ENCODE measurements at regions not wholly inside any gene's neighbourhood (a gene's known extent, or its start where the extent isn't known, plus 50 kb on each side); places are given as distances from the start of the nearest gene placed in this dataset.

GRCh38 chr21:20083925-20084324, 914.3 kb upstream of the NCAM2 start:
- no peak for ATAC-seq
- CTCF ChIA-PET: no interaction called here
- Mint-ChIP-seq H3K4me1 (ENCODE audit: low read depth) (no peaks in the 10 kb centered on the region), H3K4me3 (no peak overlapping the region), H3K36me3 (ENCODE audit: low read depth) (no peaks in the 10 kb centered on the region), H3K27ac (no peak overlapping the region), H3K9me3 (peaks cover 13% of the 10 kb centered on the region), H3K27me3 (no peaks in the 10 kb centered on the region)
- intact Hi-C loops (cut with micrococcal nuclease): no loop called here
- POLR2A ChIA-PET: no interaction called here
- no peak for DNase-seq
- no peak for TF ChIP-seq CTCF (IDR thresholded peaks at IDR 0.05)

GRCh38 chr21:20086508-20086907, 911.7 kb upstream of the NCAM2 start:
- no peak for TF ChIP-seq CTCF (IDR thresholded peaks at IDR 0.05)
- Mint-ChIP-seq H3K4me3 (no peak overlapping the region), H3K36me3 (ENCODE audit: low read depth) (no peaks in the 10 kb centered on the region), H3K4me1 (ENCODE audit: low read depth) (no peaks in the 10 kb centered on the region), H3K27me3 (no peaks in the 10 kb centered on the region), H3K27ac (no peak overlapping the region), H3K9me3 (peaks cover 13% of the 10 kb centered on the region)
- CTCF ChIA-PET: no interaction called here
- POLR2A ChIA-PET: no interaction called here
- intact Hi-C loops (cut with micrococcal nuclease): no loop called here
- no peak for DNase-seq
- ATAC-seq: no peak

GRCh38 chr21:20106368-20106767, 891.8 kb upstream of the NCAM2 start:
- Mint-ChIP-seq H3K27me3 (no peaks in the 10 kb centered on the region), H3K4me3 (no peak overlapping the region), H3K4me1 (ENCODE audit: low read depth) (no peaks in the 10 kb centered on the region), H3K9me3 (peaks cover 8% of the 10 kb centered on the region), H3K27ac (no peak overlapping the region), H3K36me3 (ENCODE audit: low read depth) (no peaks in the 10 kb centered on the region)
- CTCF ChIA-PET: no interaction called here
- TF ChIP-seq CTCF (IDR thresholded peaks at IDR 0.05): no peak
- ATAC-seq (no peak), DNase-seq (no peak)
- POLR2A ChIA-PET: no interaction called here
- intact Hi-C loops (cut with micrococcal nuclease): no loop called here

GRCh38 chr21:20108016-20108415, 890.2 kb upstream of the NCAM2 start:
- TF ChIP-seq CTCF (IDR thresholded peaks at IDR 0.05): no peak
- Mint-ChIP-seq H3K4me1 (ENCODE audit: low read depth) (no peaks in the 10 kb centered on the region), H3K36me3 (ENCODE audit: low read depth) (no peaks in the 10 kb centered on the region), H3K27ac (no peak overlapping the region), H3K27me3 (no peaks in the 10 kb centered on the region), H3K9me3 (peaks cover 13% of the 10 kb centered on the region), H3K4me3 (no peak overlapping the region)
- DNase-seq (no peak), ATAC-seq (no peak)
- POLR2A ChIA-PET: no interaction called here
- CTCF ChIA-PET: no interaction called here
- intact Hi-C loops (cut with micrococcal nuclease): no loop called here

- DNase-seq (no peak), ATAC-seq (no peak)
- no peaks in the 10 kb centered on the region for H3K36me3 Mint-ChIP-seq (ENCODE audit: low read depth)
- no peaks in the 10 kb centered on the region for H3K27me3 Mint-ChIP-seq
- H3K4me1 Mint-ChIP-seq (ENCODE audit: low read depth): no peaks in the 10 kb centered on the region
- no peak overlapping the region for H3K4me3 Mint-ChIP-seq
- intact Hi-C loops (cut with micrococcal nuclease): no loop called here
- ChIA-PET POLR2A (no interaction called here), CTCF (no interaction called here)
- H3K27ac Mint-ChIP-seq: no peak overlapping the region
- TF ChIP-seq CTCF (IDR thresholded peaks at IDR 0.05): no peak
- peaks cover 21% of the 10 kb centered on the region for H3K9me3 Mint-ChIP-seq
Measured at GRCh38 chr21:20108976-20109540, 889.2 kb upstream of the NCAM2 start.
